ENCODE measurements at regions not wholly inside any gene's neighbourhood (a gene's known extent, or its start where the extent isn't known, plus 50 kb on each side); places are given as distances from the start of the nearest gene placed in this dataset.

DNA sequence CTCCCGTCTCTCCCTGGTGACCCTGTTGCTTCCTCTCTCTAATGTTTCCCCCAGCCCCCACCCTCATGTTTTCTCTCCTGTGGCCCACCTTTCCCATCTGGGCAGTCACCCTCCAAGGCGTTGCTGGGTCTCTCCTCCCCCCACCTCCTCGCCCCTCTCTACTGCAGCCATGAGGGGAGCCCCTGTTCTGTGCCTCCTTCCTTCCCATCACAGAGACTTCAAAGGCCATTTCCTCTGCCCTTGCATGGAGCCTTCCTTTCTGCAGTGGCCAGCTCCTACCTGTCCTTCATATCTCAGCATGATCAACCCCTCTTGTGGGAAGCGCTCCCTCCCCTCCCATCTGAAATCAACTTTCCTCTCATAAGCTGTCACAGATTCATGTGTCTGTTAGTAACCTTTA lies 194.0 kb upstream of the PRSS58 start:
- TF ChIP-seq, protein P1, sequence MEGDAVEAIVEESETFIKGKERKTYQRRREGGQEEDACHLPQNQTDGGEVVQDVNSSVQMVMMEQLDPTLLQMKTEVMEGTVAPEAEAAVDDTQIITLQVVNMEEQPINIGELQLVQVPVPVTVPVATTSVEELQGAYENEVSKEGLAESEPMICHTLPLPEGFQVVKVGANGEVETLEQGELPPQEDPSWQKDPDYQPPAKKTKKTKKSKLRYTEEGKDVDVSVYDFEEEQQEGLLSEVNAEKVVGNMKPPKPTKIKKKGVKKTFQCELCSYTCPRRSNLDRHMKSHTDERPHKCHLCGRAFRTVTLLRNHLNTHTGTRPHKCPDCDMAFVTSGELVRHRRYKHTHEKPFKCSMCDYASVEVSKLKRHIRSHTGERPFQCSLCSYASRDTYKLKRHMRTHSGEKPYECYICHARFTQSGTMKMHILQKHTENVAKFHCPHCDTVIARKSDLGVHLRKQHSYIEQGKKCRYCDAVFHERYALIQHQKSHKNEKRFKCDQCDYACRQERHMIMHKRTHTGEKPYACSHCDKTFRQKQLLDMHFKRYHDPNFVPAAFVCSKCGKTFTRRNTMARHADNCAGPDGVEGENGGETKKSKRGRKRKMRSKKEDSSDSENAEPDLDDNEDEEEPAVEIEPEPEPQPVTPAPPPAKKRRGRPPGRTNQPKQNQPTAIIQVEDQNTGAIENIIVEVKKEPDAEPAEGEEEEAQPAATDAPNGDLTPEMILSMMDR (IDR thresholded peaks at IDR 0.05): no peak
- TF ChIP-seq POLR2A (IDR thresholded peaks at IDR 0.05): no peak

Measured in testis (tissue), 2 donors.